Endothelial cell of umbilical vein (primary cell): ENCODE measurements at regions not wholly inside any gene's neighbourhood (a gene's known extent, or its start where the extent isn't known, plus 50 kb on each side); places are given as distances from the start of the nearest gene placed in this dataset.

Experiments used
- CTCF ChIP-seq, 2 donors: IDR thresholded peaks; 1 replicate in 1 of 2; 2 replicates in 1 of 2; pipeline ENCODE4 v1.5.1; 2011; ENCODE audit warnings: low read length in 2 of 2, mild to moderate bottlenecking in 2 of 2, moderate library complexity in 2 of 2, control low read depth in 1 of 2, inconsistent platforms in 1 of 2, low read depth in 1 of 2; ENCODE audit not compliant: insufficient read depth in 1 of 2; ENCODE audit errors: extremely low read depth in 1 of 2
- EZH2 ChIP-seq: IDR thresholded peaks from 2 replicates; pipeline ENCODE4 v1.6.1; 2012; ENCODE audit warnings: borderline replicate concordance, low read depth, mild to moderate bottlenecking, moderate library complexity, low read length, inconsistent platforms; ENCODE audit not compliant: severe bottlenecking
- FOS ChIP-seq: IDR thresholded peaks from 2 replicates; pipeline ENCODE4 v1.6.1; 2011; ENCODE audit warnings: mild to moderate bottlenecking, low read length, moderate library complexity, borderline replicate concordance; ENCODE audit not compliant: insufficient read depth
- GATA2 ChIP-seq: IDR thresholded peaks from 2 replicates; pipeline ENCODE4 v1.7.0; 2011; ENCODE audit warnings: low read depth, mild to moderate bottlenecking, moderate library complexity, mixed read lengths, low read length; ENCODE audit not compliant: insufficient read length, insufficient read depth
- JUN ChIP-seq: IDR thresholded peaks from 2 replicates; pipeline ENCODE4 v1.6.1; 2011; ENCODE audit warnings: borderline replicate concordance, low read depth; ENCODE audit not compliant: insufficient read length, insufficient read depth
- MAX ChIP-seq: IDR thresholded peaks from 2 replicates; pipeline ENCODE4 v1.6.1; 2011; ENCODE audit not compliant: insufficient read depth, insufficient read length
- MYC ChIP-seq: IDR thresholded peaks from one replicate; pipeline ENCODE4 v1.6.1; 2011; ENCODE audit warnings: mild to moderate bottlenecking, low read depth, low read length
- POLR2A ChIP-seq: IDR thresholded peaks from 2 replicates; pipeline ENCODE4 v1.6.1; 2012; ENCODE audit warnings: low read depth, mild to moderate bottlenecking, control low read depth, low read length
- POLR2AphosphoS5 ChIP-seq: IDR thresholded peaks from 2 replicates; pipeline ENCODE4 v1.6.1; 2012; ENCODE audit warnings: low read depth, mild to moderate bottlenecking, control low read depth, low read length, moderate library complexity; ENCODE audit not compliant: insufficient read depth

DNA sequence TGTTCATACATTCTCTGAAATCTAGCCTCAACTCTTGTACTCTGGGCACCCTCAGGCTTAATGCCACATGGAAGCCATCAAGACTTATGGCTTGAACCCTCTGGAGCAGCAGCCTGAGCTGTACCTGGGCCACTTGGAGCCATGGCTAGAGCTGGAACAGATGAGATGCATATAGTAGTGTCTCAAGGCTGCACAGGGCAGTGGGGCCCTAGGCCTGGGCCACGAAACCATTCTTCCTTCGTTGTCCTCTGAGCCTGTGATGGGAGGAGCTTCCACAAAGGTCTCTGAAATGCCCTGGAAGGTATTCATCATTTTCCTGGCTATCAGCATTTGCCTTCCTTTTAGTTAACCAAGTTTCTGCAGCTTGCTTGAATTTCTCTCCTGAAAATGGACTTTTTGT, 1427.2 kb upstream of the PCDH10 start:
- TF ChIP-seq CTCF (IDR thresholded peaks at IDR 0.05; ENCODE audit: extremely low read depth in 1 of 2, insufficient read depth in 1 of 2, low read depth in 1 of 2, low read length in 2 of 2), result no peak
- TF ChIP-seq POLR2A, result no peak
- no peak for TF ChIP-seq JUN
- no peak for TF ChIP-seq EZH2
- no peak for TF ChIP-seq MAX
- TF ChIP-seq FOS, result no peak
- TF ChIP-seq POLR2AphosphoS5, result no peak
- no peak for TF ChIP-seq MYC
- TF ChIP-seq GATA2, result no peak
